ENCODE measurements at regions not wholly inside any gene's neighbourhood (a gene's known extent, or its start where the extent isn't known, plus 50 kb on each side); places are given as distances from the start of the nearest gene placed in this dataset.

GRCh38 chr5:125551797-125552196 is 805.4 kb upstream of the ZNF608 start:
- intact Hi-C loops (cut with micrococcal nuclease) (loop anchor here (2.0 to 10.0 kb wide), 6 partner anchors 274 to 1014 kb away; no protein-coding TSS in a partner anchor), dilution Hi-C loops (cut with MboI; ENCODE audit: extremely low pct_ligation_motif_present, low sequenced_read_pairs) (no loop called here)
- BruUV-seq (replicated peaks), result no TSS peak
- TF ChIP-seq MAX (IDR thresholded peaks at IDR 0.05; ENCODE audit: insufficient read depth, insufficient read length) (no peak), MYC (IDR thresholded peaks at IDR 0.05; ENCODE audit: low read depth, low read length) (no peak), JUN (IDR thresholded peaks at IDR 0.05; ENCODE audit: borderline replicate concordance, insufficient read depth, insufficient read length, low read depth) (no peak), CTCF (IDR thresholded peaks at IDR 0.05; ENCODE audit: extremely low read depth in 1 of 2, insufficient read depth in 1 of 2, low read depth in 1 of 2, low read length in 2 of 2) (no peak), FOS (IDR thresholded peaks at IDR 0.05; ENCODE audit: borderline replicate concordance, insufficient read depth, low read length) (no peak), GATA2 (IDR thresholded peaks at IDR 0.05; ENCODE audit: insufficient read depth, insufficient read length, low read depth, low read length) (no peak), POLR2AphosphoS5 (IDR thresholded peaks at IDR 0.05; ENCODE audit: insufficient read depth, low read depth, low read length) (no peak), POLR2A (IDR thresholded peaks at IDR 0.05; ENCODE audit: low read depth, low read length) (no peak), EZH2 (IDR thresholded peaks at IDR 0.05; ENCODE audit: borderline replicate concordance, low read depth, low read length, severe bottlenecking) (no peak)
- no peaks in the 10 kb centered on the region for H3K9me3 ChIP-seq (replicated peaks; ENCODE audit: control insufficient read depth, insufficient read depth, low read length)
- H3K36me3 ChIP-seq (ENCODE audit: control insufficient read depth in 2 of 2, extremely low read depth in 1 of 2, insufficient read depth in 2 of 2, low read length in 2 of 2), result no peaks in the 10 kb centered on the region
- ChIA-PET CTCF (interaction anchor here (3.2 to 4.0 kb wide), 2 partner anchors 7 to 67 kb away, joined by 17 to 19 read pairs; no protein-coding TSS in a partner anchor), POLR2A (no interaction called here)
- H3K9me1 ChIP-seq (replicated peaks; ENCODE audit: control insufficient read depth, extremely low read depth, insufficient read depth, low read length), result no peaks in the 10 kb centered on the region
- H2AFZ ChIP-seq (ENCODE audit: low read depth, low read length), result no peak overlapping the region
- H3K4me3 ChIP-seq (replicated peaks in 1 of 3; ENCODE audit: insufficient read depth in 1 of 3, low read depth in 1 of 3, low read length in 3 of 3), result no peak overlapping the region
- FAIRE-seq (no peak), DNase-seq (ENCODE audit: low read depth, low spot score) (no peak)
- no peak overlapping the region for H3K9ac ChIP-seq (replicated peaks; ENCODE audit: extremely low read depth, insufficient read depth, low read length)
- no peak overlapping the region for H3K4me2 ChIP-seq (ENCODE audit: insufficient read depth, low read length)
- H3K79me2 ChIP-seq (ENCODE audit: control insufficient read depth, insufficient read depth, low read length), result no peaks in the 10 kb centered on the region
- H4K20me1 ChIP-seq (replicated peaks; ENCODE audit: control insufficient read depth, extremely low read depth, insufficient read depth, low read length), result no peaks in the 10 kb centered on the region
- H3K27me3 ChIP-seq (ENCODE audit: control insufficient read depth in 2 of 2, insufficient read depth in 2 of 2, low read length in 2 of 2), result no peaks in the 10 kb centered on the region
- H3K27ac ChIP-seq (ENCODE audit: insufficient read depth, low read depth, low read length), result no peak overlapping the region
- H3K4me1 ChIP-seq (ENCODE audit: control insufficient read depth, extremely low read depth, insufficient read depth, low read length), result peaks cover 30% of the 10 kb centered on the region

Measured in endothelial cell of umbilical vein (primary cell).